GM18909 (cell line): ENCODE measurements at regions not wholly inside any gene's neighbourhood (a gene's known extent, or its start where the extent isn't known, plus 50 kb on each side); places are given as distances from the start of the nearest gene placed in this dataset.
"Not testable (repeated sequence)": the region's sequence is repeated elsewhere in the genome, so short reads cannot be mapped to it uniquely, and the experiment has no call there.

Experiments
- ATAC-seq: cut with Tn5 transposase; IDR thresholded peaks from one replicate; pipeline ENCODE4 v1.9.1; 2021; ENCODE audit warnings: mild to moderate bottlenecking; ENCODE audit not compliant: unreplicated experiment, poor library complexity

DNA sequence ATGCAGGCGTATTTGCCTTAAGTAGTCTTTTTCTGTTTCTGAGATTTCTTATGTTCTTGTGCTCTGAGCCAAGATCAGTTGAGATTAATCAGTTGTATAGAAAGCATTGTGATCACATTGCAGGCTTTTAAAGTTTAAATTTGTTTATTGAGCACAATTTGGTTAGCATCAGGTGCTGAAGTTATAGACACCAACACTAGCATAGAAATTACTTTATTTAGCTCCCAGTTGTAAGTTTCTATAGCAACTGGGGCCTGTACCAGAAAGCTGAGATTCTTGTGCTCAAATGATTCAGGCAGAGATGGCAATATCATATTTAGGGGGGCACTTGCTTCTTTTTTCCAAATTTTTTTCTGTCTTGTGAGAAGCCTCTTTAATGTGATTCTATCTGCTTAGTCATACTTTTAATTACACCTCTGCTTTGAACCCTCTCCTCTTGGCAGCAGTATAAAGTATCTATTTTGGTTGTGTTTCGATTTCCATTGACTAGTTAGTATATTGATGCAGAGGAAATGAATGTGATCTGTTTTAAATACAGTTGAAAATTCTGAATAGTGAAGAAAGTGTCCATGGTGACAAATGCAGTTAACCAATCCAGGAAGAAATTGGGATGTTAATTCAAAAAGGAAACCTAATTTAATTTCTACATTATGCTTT lies 241.7 kb upstream of the GBE1 start:
- no peak for ATAC-seq

DNA sequence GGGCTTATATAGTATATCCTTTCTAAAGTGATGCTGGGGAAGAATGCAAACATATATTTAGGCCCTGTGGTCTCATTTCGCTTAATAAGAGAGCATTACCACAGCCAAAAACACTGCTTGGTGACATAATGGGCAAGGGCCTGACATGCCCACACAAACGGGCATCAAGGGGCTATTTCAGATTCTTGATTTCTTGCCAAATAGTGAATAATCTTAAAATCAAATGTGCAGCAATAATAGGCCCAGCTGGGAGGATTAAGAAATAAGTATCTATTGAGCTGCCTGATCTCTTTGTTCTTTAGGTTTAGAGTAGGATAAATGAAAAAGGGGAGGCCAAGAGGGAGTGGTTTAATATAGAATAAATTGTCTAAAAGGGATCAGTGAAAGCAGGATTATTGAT lies 241.0 kb upstream of the GBE1 start:
- no peak for ATAC-seq

DNA sequence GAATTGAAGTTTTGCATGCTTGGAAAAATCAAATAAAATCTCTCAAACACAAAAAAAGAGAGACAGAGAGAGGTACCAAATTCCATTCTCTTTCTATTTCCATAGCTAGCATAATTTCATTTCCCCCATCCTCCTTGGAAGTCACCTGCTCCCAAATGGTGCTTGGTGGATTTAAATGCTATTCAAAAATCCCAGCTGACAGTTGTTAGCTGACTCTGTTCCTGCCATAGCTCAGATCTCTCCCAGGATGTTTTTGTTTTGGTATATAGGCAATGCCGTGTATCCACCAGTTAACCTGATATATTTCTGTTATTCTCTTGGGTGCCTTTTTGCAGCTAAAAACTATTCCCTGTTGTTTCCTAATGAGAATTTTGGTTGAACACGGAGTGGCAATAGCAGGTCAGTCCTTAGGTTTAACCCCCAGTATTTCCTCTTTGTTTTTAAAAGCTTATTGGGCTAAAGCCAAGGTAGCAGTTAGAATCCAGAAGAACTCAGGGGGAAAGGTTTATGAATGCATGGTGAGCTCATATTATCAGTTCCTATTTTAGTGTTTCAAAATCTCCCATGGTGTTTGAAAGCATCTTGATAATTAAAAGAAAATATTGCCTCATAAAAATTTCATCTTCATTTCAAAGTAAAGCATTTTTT lies 240.0 kb upstream of the GBE1 start:
- no peak for ATAC-seq

DNA sequence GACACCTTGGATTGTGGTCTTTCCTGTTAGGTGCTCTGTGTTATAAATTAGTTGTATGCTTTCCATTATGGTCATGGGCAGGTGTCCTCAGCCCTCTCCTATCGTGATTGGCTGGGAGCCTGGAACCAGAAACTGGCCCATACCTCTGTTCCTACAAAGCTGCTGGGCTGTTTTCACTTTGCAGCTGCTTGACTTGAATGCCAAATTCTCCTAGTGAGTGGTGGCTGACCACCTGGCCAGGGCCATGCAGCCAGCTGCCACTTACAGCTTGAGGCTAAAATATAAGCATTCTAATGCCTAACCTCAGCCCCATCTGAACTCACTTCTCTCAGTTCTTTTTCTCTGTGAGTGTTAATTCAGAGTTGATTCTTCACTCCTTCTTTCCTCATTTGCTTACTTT lies 239.3 kb upstream of the GBE1 start:
- ATAC-seq, result no peak

DNA sequence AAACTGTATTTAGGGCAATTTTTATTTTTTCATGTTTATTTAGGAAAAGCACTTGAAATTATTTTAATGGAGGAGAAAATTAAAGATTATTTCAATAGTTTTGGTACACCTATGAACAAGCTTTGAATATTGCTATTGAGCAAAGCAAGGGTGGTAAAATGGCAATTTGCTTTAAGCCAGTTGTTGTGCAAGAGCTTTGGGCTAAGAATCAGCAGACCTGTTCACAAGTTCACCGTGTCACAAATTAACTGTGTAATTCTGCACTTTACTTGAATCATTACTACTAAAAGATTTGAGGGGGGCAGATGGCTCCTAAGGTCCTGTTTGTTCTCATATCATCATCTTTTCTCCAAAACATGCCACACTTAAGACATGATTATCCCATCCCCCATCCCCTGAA lies 238.9 kb upstream of the GBE1 start:
- ATAC-seq, result no peak

DNA sequence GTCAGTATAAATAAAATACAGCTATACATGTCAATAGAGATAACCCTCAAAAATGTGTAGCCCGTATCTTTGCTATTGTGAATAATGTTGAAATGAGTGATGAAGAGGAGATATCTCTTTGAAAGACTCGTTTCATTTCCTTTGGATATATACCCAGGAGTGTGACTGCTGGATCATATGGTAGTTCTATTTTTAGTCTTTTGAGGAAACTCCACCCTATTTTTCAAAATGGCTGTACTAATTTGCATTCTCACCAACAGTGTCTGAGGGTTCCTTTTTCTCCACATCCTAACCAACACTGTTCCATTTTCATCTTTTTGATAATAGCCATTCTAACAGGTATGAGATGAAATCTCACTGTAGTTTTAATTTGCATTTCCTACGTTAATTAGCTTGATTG lies 237.5 kb upstream of the GBE1 start:
- ATAC-seq, result no peak

DNA sequence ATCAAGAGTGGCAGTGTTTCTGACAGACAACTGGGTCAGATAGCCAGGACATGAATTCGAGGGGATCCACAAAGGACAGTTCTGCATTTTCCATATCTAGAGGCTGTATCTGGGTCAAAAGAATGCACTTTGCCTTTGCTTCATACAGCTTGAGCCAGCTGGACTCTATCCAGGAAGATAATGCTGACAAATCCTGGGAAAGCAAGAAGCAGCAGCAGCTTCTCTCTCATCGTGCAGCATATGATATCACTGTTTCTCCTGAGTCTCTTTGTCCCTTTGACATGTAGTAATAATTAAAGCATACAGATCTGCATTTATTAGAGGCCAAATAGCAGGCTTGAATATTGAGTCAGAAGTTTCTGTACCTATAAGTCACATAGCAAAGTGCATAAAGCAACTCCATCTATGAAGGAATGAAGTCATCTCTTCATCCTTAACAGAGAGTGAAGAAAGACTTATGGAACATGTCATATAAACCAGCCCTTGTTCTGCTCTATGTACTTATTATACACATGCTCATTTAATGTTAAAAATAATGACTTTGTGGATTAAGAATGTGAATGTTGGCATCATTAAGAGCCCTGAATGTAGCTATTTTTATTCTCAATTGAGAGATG lies 236.8 kb upstream of the GBE1 start:
- ATAC-seq, result no peak

DNA sequence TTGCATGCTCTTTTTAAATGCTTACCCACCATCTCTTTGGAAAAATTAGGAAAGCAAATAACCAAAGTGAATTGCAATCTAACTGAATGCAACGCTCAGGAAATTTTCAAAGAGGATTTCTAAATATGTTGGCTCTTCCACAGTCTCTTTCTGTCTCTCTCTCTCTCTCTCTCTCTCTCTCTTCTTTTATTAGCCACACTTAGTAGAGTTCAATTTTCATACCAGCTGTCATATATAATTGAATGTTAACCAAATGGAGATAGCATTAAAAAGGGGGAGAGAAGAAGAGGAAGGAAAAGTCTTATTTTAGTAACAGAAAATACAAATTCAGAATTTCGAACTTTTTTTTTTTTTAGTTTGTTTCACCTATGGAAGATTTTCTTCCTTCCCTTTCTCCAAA lies 235.9 kb upstream of the GBE1 start:
- no peak for ATAC-seq

DNA sequence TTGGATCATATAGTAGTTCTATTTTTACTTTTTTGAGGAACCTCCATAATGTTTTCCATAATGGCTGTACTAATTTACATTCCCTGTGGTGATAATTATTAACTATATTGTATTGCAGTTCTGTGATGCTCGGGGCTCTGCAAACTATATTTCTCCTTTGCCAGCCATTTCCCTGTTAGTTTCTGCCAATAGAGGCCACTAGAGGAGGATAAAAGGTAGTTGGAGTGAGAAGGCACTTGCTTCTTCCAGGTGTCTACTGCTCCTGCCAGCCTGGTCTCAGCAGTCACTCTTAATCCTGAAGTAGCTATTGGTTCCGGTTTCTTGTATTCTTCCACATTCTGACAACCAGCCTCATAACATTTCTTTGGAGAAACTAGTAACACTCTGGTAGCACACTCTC lies 233.9 kb upstream of the GBE1 start:
- ATAC-seq, result no peak

DNA sequence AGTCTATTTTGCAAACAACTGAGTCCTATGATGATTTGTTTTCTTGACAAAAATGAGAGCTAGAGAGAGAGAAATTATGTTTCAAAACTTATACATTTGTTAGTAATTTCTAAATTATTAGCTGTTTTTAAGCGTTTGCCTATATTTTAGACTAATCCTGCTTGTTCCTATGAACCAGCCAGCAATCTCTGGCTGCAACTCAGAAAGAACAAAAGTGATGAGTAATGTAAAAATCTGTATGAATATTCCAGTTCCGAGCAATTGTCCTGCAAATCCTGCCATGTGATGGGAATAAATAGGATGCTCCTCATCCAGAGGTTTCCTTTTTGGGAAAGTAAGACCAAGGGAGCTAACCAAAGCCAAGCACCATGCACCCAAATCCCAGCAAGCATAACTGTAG lies 228.3 kb upstream of the GBE1 start:
- no peak for ATAC-seq

DNA sequence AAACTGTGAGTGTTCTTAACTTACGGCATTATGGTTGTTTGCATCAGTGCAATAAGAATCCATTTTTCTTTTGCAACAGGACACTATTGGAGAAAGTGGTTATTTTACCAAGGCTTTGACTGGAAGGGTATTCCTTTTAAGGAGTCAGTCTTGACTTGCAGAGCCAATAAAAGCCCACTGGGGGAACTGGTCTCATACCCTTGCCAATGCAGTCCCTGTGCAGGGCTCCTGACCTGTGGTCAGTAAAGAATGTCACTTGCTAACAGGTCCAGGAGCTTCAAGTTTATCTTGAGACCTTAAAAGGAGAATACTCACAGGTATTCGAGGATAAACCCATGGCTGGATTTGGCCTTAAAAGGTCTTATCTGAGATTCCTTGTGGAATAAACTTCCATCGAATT lies 227.8 kb upstream of the GBE1 start:
- ATAC-seq, result no peak

DNA sequence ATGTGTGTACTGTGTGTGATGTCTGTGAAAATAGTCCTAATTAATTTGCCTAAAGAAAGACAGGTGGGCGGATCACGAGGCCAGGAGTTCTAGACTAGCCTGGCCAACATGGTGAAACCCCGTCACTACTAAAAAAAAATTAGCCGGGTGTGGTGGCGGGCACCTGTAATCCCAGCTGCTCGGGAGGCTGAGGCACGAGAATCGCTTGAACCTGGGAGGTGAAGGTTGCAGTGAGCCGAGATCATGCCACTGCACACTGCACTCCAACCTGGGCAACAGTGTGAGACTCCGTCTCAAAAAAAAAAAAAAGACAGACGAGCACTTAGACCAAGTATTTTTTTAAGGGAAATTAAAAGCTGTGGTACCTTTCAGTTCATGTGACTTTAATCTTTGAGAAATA lies 226.0 kb upstream of the GBE1 start:
- not testable (repeated sequence) for ATAC-seq

DNA sequence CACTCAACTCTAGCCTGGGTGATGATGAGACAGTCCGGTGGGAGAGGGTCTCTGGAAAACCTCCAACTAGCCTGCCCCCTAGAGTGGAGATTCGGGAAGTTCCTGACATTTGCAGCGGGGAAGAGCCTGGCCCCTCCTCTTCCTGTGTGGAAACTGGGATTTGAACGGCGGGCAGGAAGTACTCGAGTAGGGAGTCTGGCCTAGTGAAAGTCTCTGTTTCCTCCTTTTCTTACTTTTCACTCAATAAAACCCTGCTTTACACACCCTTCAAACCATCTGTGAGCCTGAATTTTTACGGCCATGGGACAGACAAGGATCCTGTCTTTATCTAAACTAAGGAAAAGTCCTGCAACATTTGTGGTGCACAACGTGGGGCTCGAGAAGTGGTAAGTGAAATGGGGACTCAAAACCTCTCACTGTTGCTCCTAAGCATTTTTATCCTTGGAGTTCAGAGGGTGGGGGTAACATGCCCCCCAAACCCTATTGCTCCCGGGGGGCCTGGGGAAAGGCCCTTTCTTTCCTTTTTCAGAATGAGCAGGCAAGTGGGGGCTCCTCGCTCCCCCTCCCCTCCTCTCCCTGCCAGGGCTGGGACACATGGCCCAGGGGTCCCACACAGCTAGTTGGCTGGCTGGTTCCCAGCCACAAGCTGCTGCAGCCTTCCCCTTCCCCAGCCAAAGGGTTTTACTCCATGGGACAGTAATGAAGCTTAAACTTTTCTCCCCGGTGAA lies 224.7 kb upstream of the GBE1 start:
- no peak for ATAC-seq

DNA sequence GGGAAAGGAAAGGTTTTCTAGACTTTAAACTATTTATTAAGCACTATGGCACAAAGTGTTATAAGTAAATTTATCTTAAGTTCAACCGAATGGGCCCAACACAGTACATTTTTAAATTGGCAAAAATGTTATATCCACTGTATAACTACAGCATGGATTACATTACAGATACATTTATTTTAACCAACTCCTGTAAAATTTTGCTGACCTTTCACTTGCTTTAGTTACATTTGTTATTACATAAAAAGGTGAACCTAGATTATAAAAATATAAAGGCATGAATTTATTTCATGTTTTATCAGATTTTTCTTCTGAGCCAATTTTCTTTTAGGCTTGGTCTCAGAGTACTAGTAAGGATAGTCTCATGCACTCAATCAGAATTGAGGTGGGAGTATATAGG lies 221.9 kb upstream of the GBE1 start:
- no peak for ATAC-seq

DNA sequence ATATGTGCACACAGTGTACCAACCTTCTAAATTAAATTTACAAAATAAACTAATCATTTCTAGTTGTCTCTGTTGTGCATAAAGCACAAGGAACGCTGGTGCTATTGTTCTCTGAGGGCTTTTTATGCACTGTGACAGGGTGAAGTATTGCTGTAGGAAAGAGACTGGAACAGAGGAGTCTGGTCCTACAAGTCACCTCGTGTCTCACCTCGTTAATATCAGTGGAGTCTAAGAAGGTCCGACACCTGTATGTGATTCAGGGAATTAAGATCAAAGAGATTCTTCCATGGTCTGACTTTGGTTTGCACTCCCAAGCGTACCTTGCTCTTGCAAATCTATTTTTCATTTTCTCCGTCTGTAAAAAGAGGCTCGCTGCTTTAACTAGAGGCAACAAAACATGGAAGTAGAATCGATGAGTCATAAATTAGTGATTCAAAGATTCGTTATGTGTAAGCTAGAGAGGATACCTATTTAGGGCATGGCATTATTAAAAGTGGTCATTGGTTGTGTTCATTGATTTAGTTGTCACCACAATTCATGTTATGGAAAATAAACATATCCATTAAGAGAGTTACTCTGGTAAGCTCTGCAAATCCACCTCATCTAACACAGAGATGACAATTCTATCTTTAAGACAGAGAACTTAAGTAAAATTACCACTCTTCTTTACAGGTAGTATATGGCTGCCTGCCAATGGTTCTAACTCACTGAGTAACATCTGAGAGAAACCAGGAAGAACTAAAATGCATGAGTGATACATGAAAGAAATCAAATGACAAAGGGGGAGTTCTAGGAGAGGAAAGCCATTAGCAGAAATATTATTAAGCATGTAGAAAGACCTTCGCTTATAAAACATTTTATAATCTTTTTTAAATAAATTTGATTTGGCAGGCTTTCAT lies 219.4 kb upstream of the GBE1 start:
- no peak for ATAC-seq

DNA sequence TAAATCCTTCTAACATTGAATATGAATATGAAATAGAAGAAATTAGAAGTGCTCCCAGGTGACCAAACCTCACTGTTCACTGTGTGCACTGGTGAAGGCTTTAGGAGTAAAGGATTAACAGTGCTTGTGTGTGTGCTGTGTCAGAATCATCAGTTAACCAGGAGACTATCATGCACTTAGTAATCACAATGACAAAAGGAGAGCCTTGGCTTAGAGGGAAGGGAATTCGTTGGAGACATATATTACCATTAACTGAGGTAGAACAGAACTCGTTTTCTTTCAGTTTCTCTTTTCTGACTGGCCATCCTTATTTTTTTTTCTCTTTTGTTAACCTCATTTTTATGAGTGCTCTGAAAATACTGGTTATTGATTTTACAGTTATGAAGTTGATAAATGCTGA lies 213.3 kb upstream of the GBE1 start:
- no peak for ATAC-seq

DNA sequence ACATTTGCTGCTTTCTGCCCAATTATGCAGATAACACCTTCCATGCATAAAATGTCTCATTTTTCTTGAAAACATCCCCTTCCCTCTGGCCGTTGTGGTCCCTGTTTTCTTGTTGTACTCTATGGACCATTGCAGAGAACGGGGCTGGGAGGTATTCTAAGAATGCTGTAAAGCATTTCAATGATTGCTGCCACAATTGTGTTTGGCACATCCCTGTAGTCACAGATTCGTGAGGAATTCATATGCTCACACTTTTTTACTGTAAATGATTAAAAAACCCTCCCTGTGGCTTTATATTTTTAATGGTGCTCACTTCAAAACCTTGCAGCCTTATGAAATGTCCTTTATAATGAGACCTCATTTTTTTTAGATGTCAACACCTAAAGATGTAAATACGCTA lies 207.2 kb upstream of the GBE1 start:
- ATAC-seq, result no peak

DNA sequence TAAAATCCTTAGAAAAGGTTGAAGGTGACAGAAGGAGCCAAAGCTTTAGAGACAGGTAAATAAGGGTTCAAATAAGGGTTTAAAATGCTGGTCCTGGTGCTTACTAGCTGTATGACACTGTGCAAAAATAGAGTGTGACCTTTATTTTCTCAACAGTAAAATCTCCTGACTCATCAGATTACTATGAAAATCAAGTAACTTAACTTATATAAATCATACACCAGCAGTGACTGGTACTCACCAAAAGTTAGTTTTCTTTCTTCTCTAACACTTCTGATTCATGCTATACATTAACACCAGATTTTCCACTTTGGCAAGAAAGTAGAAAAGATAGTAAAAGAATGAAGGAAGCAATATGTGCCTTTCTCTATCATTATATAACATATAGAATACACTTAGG lies 205.9 kb upstream of the GBE1 start:
- ATAC-seq, result no peak

DNA sequence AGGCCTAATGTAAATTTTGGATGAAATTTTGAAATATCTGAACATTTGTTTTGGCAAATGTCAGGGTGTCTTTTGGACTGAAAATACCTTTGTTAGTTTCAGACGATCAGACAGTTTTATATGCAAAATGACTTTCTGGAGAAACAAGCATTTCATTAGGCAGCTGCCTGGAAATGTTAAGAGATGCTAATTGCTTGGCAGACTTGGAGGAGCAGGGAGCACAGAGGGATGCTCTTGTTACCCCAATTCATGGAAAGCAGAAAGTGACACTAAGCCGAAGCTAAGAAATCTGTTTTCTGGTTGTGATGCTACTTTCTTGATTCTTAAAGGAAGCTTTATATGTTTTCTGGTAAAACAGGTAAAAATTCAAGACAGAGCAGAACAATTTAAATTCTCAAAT lies 204.3 kb upstream of the GBE1 start:
- no peak for ATAC-seq

DNA sequence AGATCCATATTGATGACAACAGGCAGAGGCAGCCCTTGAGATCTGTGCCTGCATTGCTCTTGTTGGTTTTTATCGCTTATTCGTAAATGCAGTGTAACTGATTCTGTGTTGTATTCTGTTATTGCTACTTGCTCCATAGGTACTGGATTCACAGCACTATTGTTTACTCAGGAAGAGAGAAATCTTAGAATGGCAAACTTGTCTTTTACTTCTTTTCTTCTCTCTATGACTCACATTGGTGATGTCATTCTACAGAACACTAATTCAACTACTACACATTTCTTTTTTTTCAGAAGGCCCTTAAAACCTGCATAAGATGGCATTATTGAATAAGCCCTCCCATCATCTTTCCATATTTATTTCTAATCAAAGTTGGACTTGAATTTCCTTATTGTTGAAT lies 201.0 kb upstream of the GBE1 start:
- no peak for ATAC-seq
